ENCODE measurements at regions not wholly inside any gene's neighbourhood (a gene's known extent, or its start where the extent isn't known, plus 50 kb on each side); places are given as distances from the start of the nearest gene placed in this dataset.

- H3K4me3 ChIP-seq (ENCODE audit: low read depth, poor library complexity, severe bottlenecking) = no peak overlapping the region
- intact Hi-C loops (cut with DNase I; ENCODE audit: low total_unique reads) = no loop called here
- no peak for TF ChIP-seq CTCF (IDR thresholded peaks at IDR 0.05)
- no peak for DNase-seq (ENCODE audit: low spot score in 2 of 2)
- WGBS, 2 donors = 71 to 89% methylated on average over 3 of the region's 3 CpGs
Observed at GRCh38 chr3:193119926-193120325, 121.1 kb upstream of the PLAAT1 start.

DNA sequence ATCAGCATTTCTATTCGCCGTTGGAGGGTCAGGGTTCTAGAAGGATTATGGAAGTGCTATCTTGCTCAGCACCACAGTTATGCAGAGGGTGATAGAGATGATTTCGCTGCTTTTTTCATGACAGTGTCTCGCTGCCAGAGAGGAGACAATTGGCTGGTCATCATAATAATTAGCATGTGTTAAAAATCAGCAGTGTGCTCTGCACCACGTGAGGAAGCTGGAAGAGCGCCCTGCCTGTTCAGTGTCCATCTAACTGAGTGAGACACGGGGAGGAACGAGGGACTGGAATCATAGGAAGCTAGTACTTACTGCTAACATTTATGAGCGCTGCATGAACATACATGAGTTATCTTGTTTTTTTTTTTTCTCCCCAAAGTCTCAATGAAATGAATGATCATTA is 116.2 kb upstream of the PLAAT1 start:
- WGBS, 2 donors = 63 to 71% methylated on average over 9 of the region's 9 CpGs
- DNase-seq (ENCODE audit: low spot score in 2 of 2) = no peak

DNA sequence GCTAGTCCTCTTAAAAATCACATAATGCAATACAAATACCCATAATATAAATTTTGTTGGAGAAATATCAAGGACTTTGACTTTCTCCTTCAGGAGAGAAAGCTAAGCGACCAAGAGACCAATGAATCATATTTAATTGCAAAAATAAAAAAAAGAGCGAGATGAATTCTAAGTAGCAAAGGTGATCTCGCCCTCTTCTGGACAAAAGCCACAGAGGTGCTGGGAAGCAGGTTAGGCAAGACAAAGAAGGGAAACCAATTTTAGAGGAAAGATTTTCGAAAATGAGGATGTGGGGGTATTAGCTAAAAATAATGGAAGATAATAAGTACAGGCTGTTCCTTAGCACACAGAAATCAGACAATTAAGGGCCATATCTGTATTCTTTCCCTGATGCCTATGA is 111.4 kb upstream of the PLAAT1 start:
- TF ChIP-seq CTCF (IDR thresholded peaks at IDR 0.05) = no peak
- TF ChIP-seq POLR2A (IDR thresholded peaks at IDR 0.05) = no peak
- WGBS, 2 donors = 64 to 65% methylated on average over 4 of the region's 4 CpGs
- intact Hi-C loops (cut with DNase I; ENCODE audit: low total_unique reads) = no loop called here
- no peak for DNase-seq (ENCODE audit: low spot score in 2 of 2)
- no peak overlapping the region for H3K4me3 ChIP-seq (ENCODE audit: low read depth, poor library complexity, severe bottlenecking)

More for the DNA sequence above, 116.2 kb upstream of the PLAAT1 start:
- intact Hi-C loops (cut with DNase I; ENCODE audit: low total_unique reads) = no loop called here
- no peak overlapping the region for H3K4me3 ChIP-seq (ENCODE audit: low read depth, poor library complexity, severe bottlenecking)
- TF ChIP-seq CTCF (IDR thresholded peaks at IDR 0.05) (no peak), POLR2A (IDR thresholded peaks at IDR 0.05) (no peak)

- H3K4me3 ChIP-seq (ENCODE audit: low read depth, poor library complexity, severe bottlenecking) = no peak overlapping the region
- WGBS, 2 donors = 80 to 94% methylated on average over 4 of the region's 4 CpGs
- intact Hi-C loops (cut with DNase I; ENCODE audit: low total_unique reads) = no loop called here
- DNase-seq (ENCODE audit: low spot score in 2 of 2) = no peak
- TF ChIP-seq CTCF (IDR thresholded peaks at IDR 0.05) (no peak), POLR2A (IDR thresholded peaks at IDR 0.05) (no peak)
Observed at GRCh38 chr3:193130576-193130975, 110.4 kb upstream of the PLAAT1 start.

GRCh38 chr3:193132241-193132640 is 108.8 kb upstream of the PLAAT1 start:
- intact Hi-C loops (cut with DNase I; ENCODE audit: low total_unique reads) = no loop called here
- no peak for DNase-seq (ENCODE audit: low spot score in 2 of 2)
- TF ChIP-seq POLR2A (IDR thresholded peaks at IDR 0.05) (no peak), CTCF (IDR thresholded peaks at IDR 0.05) (no peak)
- H3K4me3 ChIP-seq (ENCODE audit: low read depth, poor library complexity, severe bottlenecking) = no peak overlapping the region
- 44 to 46% methylated on average over 2 of the region's 2 CpGs for WGBS, 2 donors

GRCh38 chr3:193132964-193133363 is 108.1 kb upstream of the PLAAT1 start:
- H3K4me3 ChIP-seq (ENCODE audit: low read depth, poor library complexity, severe bottlenecking) = no peak overlapping the region
- intact Hi-C loops (cut with DNase I; ENCODE audit: low total_unique reads) = no loop called here
- DNase-seq (ENCODE audit: low spot score in 2 of 2) = no peak
- no peak for TF ChIP-seq CTCF (IDR thresholded peaks at IDR 0.05)
- TF ChIP-seq POLR2A (IDR thresholded peaks at IDR 0.05) = no peak
- WGBS, 2 donors = 28 to 29% methylated on average over 4 of the region's 4 CpGs
